GM23248 (cell line): ENCODE measurements at regions not wholly inside any gene's neighbourhood (a gene's known extent, or its start where the extent isn't known, plus 50 kb on each side); places are given as distances from the start of the nearest gene placed in this dataset.

Experiments
- DNase-seq: peaks from one replicate; pipeline ENCODE4 v3.0.0-alpha.2; 2015
- H2AFZ ChIP-seq: fragments of 200-600 bp; sonication (generic); 2 replicates; pipeline ENCODE4 v1.6.1; 2016; ENCODE audit warnings: antibody characterized with exemption
- H3F3A ChIP-seq: fragments of 200-600 bp; sonication (generic); 2 replicates; pipeline ENCODE4 v1.6.1; 2016; ENCODE audit warnings: mild to moderate bottlenecking, antibody characterized with exemption, mixed run types; ENCODE audit not compliant: insufficient read depth
- H3K27ac ChIP-seq: fragments of 200-600 bp; sonication (generic); 2 replicates; pipeline ENCODE4 v1.5.1; 2016; ENCODE audit warnings: mild to moderate bottlenecking
- H3K27me3 ChIP-seq: fragments of 200-600 bp; sonication (generic); replicated peaks from 2 replicates; pipeline ENCODE4 v1.6.1; 2016; ENCODE audit warnings: mild to moderate bottlenecking; ENCODE audit not compliant: insufficient read depth
- H3K36me3 ChIP-seq: fragments of 200-600 bp; sonication (generic); 2 replicates; pipeline ENCODE4 v1.6.1; 2016; ENCODE audit warnings: low read depth, mild to moderate bottlenecking
- H3K4me1 ChIP-seq: fragments of 200-600 bp; sonication (generic); 2 replicates; pipeline ENCODE4 v1.6.1; 2016; ENCODE audit warnings: mild to moderate bottlenecking; ENCODE audit not compliant: insufficient read depth
- H3K4me2 ChIP-seq: fragments of 200-600 bp; sonication (generic); one replicate; pipeline ENCODE4 v1.6.1; 2016; ENCODE audit warnings: mild to moderate bottlenecking; ENCODE audit not compliant: unreplicated experiment
- H3K4me3 ChIP-seq: fragments of 200-600 bp; sonication (generic); 2 replicates; pipeline ENCODE4 v1.5.1; 2016; ENCODE audit warnings: mild to moderate bottlenecking
- H3K79me2 ChIP-seq: fragments of 200-600 bp; sonication (generic); 2 replicates; pipeline ENCODE4 v1.6.1; 2016; ENCODE audit warnings: mild to moderate bottlenecking; ENCODE audit not compliant: insufficient read depth
- H3K9ac ChIP-seq: fragments of 200-600 bp; sonication (generic); 2 replicates; pipeline ENCODE4 v1.6.1; 2016; ENCODE audit warnings: mild to moderate bottlenecking
- H3K9me2 ChIP-seq: fragments of 200-600 bp; sonication (generic); 2 replicates; pipeline ENCODE4 v1.6.1; 2016; ENCODE audit warnings: mixed run types, mild to moderate bottlenecking, moderate library complexity; ENCODE audit not compliant: insufficient read depth
- H3K9me3 ChIP-seq: fragments of 200-600 bp; sonication (generic); one replicate; pipeline ENCODE4 v1.6.1; 2017; ENCODE audit warnings: low read depth
- H4K20me1 ChIP-seq: fragments of 200-600 bp; sonication (generic); 2 replicates; pipeline ENCODE4 v1.6.0; 2016; ENCODE audit not compliant: insufficient read depth
- EZH2 ChIP-seq: fragments of 200-600 bp; sonication (generic); IDR thresholded peaks from 2 replicates; pipeline ENCODE4 v1.6.1; 2018; ENCODE audit warnings: antibody characterized with exemption, mild to moderate bottlenecking; ENCODE audit not compliant: insufficient read depth, poor library complexity, severe bottlenecking
- EZH2phosphoT487 ChIP-seq: fragments of 200-600 bp; sonication (generic); IDR thresholded peaks from 2 replicates; pipeline ENCODE4 v1.6.1; 2018; ENCODE audit warnings: antibody characterized with exemption, moderate library complexity, mild to moderate bottlenecking, low read depth; ENCODE audit not compliant: insufficient read depth
- WGBS, 2 experiments: methylation state at CpG; one replicate each; pipeline ENCODE4 v1.1.6; 2015 to 2017; ENCODE audit warnings: low lambda C conversion rate in 2 of 2, low coverage in 1 of 2; ENCODE audit errors: missing lambda C conversion rate in 2 of 2; 5-methylcytosine and 5-hydroxymethylcytosine counted together
- in situ Hi-C: fragments of 300-500 bp; cut with MboI; formaldehyde crosslinking; loops from 2 replicates; pipeline ENCODE4 v1.15.0; 2020

DNA sequence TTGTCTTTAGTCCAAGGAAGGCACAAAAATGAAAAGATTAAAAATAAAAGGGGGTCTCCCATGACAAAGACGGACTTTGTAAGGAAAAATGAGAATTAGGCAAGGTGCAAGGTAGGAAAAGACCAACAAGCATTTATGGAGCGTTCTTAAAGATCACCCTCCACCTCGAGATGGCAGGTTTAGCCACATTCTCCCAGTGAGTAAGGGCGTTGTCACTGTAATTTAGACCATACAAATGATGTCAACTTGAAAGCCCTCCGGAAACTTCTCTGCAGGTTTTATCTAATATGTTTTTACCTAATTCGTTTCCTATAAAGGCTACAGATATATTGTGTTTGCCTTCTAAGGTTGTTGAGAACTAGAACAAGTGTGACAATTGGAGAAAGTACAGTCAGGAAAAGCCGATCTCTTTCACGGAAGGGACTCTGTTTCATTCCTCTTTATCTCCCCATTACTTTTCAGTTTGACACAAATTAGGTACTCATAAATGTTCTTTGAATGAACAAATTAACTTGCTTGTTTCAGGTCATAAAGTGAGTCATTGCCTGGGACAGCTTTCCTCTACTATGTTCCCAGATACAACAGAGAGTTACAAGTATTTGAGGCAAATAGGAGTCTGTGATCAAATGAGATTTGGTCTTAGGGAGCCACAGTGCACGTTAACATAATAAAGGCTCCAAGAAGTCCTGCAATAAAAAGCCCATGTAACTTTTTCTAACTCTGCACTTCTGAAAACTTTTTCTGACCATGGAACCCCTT is 102.6 kb upstream of the HABP2 start:
- WGBS, 2 experiments = 53 to 62% methylated on average over 9 of the region's 9 CpGs
- H3K79me2 ChIP-seq = no peaks in the 10 kb centered on the region
- no peaks in the 10 kb centered on the region for H3K9me2 ChIP-seq
- no peaks in the 10 kb centered on the region for H4K20me1 ChIP-seq
- no peak overlapping the region for H3K27ac ChIP-seq
- no peak overlapping the region for H3K9ac ChIP-seq
- H3K36me3 ChIP-seq = no peaks in the 10 kb centered on the region
- TF ChIP-seq EZH2 = no peak
- TF ChIP-seq EZH2phosphoT487 = no peak
- no peak overlapping the region for H3K4me2 ChIP-seq
- peaks cover 3% of the 10 kb centered on the region; the same call in 1 of the 2 replicates for H3K4me1 ChIP-seq
- H2AFZ ChIP-seq = no peak overlapping the region
- H3K9me3 ChIP-seq = no peaks in the 10 kb centered on the region
- in situ Hi-C loops = no loop called here
- H3F3A ChIP-seq = no peaks in the 10 kb centered on the region
- peaks cover 11% of the 10 kb centered on the region; the same call in 1 of the 2 replicates for H3K27me3 ChIP-seq
- no peak overlapping the region for H3K4me3 ChIP-seq
- peak; percentile 19 for DNase-seq

GRCh38 chr10:113450906-113451305 is 101.9 kb upstream of the HABP2 start:
- Histone ChIP-seq H3K27ac (no peak overlapping the region), H3K4me2 (no peak overlapping the region), H2AFZ (no peak overlapping the region), H3F3A (no peaks in the 10 kb centered on the region), H3K4me1 (peaks cover 3% of the 10 kb centered on the region; the same call in 1 of the 2 replicates), H3K9me3 (no peaks in the 10 kb centered on the region), H3K79me2 (no peaks in the 10 kb centered on the region), H3K4me3 (no peak overlapping the region), H3K9ac (no peak overlapping the region), H4K20me1 (no peaks in the 10 kb centered on the region), H3K27me3 (peaks cover 11% of the 10 kb centered on the region; the same call in 1 of the 2 replicates), H3K36me3 (no peaks in the 10 kb centered on the region), H3K9me2 (no peaks in the 10 kb centered on the region)
- in situ Hi-C loops = no loop called here
- DNase-seq = no peak
- 56 to 76% methylated on average over 1 of the region's 1 CpG for WGBS, 2 experiments
- no peak for TF ChIP-seq EZH2
- no peak for TF ChIP-seq EZH2phosphoT487

DNA sequence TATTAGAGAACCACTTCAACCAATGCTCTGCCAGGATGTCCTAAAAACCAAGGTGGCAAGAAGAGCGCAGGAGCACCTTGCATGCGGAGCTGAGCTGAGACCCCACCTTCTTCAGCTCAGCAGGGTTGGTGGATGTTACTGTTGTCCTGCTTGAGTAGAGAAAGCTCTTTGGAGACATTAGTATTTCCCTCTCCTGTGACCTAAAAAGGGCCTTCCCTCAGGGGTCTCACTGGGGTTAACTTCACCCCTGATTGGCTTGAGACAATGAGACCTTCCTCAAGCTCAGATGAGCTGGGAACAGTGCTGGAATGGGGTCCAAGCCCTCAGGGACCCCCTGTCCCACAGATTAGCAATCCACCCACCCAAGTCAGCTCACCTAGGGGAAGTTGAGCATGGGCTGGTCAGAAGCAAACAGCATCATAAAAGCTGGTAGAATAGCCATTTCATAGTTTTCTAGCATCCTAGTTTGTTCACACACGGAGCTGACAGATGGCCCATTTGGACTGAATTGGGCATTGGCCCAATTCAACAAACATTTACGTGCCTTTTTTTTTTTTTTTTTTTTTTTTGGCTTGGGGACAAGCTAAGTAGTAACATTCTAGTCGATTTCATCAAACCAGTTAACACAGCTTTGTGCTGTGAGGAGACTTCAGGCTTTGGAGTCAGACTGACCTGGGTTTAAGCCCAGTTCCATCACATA is 100.6 kb upstream of the HABP2 start:
- Histone ChIP-seq H3K4me3 (no peak overlapping the region), H3K9ac (no peak overlapping the region), H3K9me3 (no peaks in the 10 kb centered on the region), H3K36me3 (no peaks in the 10 kb centered on the region), H3K4me1 (peaks cover 3% of the 10 kb centered on the region; the same call in 1 of the 2 replicates), H2AFZ (no peak overlapping the region), H3K27ac (no peak overlapping the region), H3K9me2 (no peaks in the 10 kb centered on the region), H3F3A (no peaks in the 10 kb centered on the region), H4K20me1 (no peaks in the 10 kb centered on the region), H3K27me3 (peaks cover 11% of the 10 kb centered on the region; the same call in 1 of the 2 replicates), H3K4me2 (no peak overlapping the region), H3K79me2 (no peaks in the 10 kb centered on the region)
- no peak for DNase-seq
- WGBS, 2 experiments = 58 to 60% methylated on average over 5 of the region's 5 CpGs
- in situ Hi-C loops = no loop called here
- no peak for TF ChIP-seq EZH2
- no peak for TF ChIP-seq EZH2phosphoT487

DNA sequence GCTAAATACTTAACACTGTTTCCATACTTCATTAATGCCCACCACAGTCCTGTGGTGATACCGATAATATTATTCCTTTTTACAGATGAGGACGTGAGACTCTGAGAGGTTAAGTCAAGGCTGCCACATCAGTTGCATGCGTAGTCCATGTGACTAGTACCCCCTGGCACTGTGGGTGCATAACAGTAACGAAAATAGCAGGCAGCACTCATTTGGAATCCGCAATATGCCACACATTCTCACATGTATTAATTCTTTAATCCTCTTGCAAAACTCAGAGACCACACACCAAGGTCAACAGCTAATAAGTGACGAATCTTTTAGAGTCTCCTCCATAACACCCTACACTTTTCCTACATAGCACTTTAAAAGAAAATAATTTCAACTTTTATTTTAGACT is 99.5 kb upstream of the HABP2 start:
- Histone ChIP-seq H3K9me3 (no peaks in the 10 kb centered on the region), H3K9me2 (no peaks in the 10 kb centered on the region), H3K27ac (no peak overlapping the region), H3K4me2 (no peak overlapping the region), H3K4me1 (peaks cover 3% of the 10 kb centered on the region; the same call in 1 of the 2 replicates), H3K79me2 (no peaks in the 10 kb centered on the region), H3F3A (no peaks in the 10 kb centered on the region), H2AFZ (no peak overlapping the region), H3K27me3 (peaks cover 11% of the 10 kb centered on the region; the same call in 1 of the 2 replicates), H3K36me3 (no peaks in the 10 kb centered on the region), H3K4me3 (no peak overlapping the region), H3K9ac (no peak overlapping the region), H4K20me1 (no peaks in the 10 kb centered on the region)
- DNase-seq = no peak
- 88 to 93% methylated on average over 6 of the region's 6 CpGs for WGBS, 2 experiments
- TF ChIP-seq EZH2 (no peak), EZH2phosphoT487 (no peak)
- in situ Hi-C loops = no loop called here
